ENCODE measurements at regions not wholly inside any gene's neighbourhood (a gene's known extent, or its start where the extent isn't known, plus 50 kb on each side); places are given as distances from the start of the nearest gene placed in this dataset.
"Not testable (repeated sequence)": the region's sequence is repeated elsewhere in the genome, so short reads cannot be mapped to it uniquely, and the experiment has no call there.

- peaks cover 24% of the 10 kb centered on the region for H3K4me1 Mint-ChIP-seq
- DNase-seq = no peak
- no peak overlapping the region for H3K4me3 Mint-ChIP-seq
- H3K9me3 Mint-ChIP-seq = peaks cover 0 to 8% of the 10 kb centered on the region in 2 donors
- H3K27me3 Mint-ChIP-seq = no peaks in the 10 kb centered on the region
- no peak for ATAC-seq
- H3K27ac Mint-ChIP-seq = no peak overlapping the region
Observed at GRCh38 chr4:38381788-38382187, 282.2 kb upstream of the KLF3 start.

DNA sequence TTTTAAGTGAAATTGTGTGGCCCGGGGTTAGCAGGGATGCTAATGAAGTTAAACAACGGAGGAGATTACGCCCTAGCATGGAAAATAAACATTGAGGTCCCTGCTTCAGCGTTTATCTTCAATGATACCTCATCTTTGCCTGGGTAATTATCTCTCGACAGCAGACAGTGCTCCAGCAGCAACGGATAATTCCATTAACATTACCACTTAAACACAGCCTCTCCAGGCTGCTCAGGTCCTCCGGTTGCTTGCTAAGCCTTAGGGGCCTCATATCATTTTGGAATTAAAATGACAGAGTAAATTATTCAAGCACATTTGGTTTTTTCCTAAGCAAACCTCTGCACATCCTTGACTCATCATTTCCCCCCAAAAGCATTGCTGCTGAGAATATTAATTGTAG, 281.5 kb upstream of the KLF3 start:
- H3K27ac Mint-ChIP-seq = no peak overlapping the region

GRCh38 chr4:38383646-38384121, 280.3 kb upstream of the KLF3 start:
- H3K4me3 Mint-ChIP-seq = no peak overlapping the region
- no peak overlapping the region for H3K27ac Mint-ChIP-seq
- no peaks in the 10 kb centered on the region for H3K27me3 Mint-ChIP-seq
- peaks cover 0 to under 1% of the 10 kb centered on the region in 2 donors for H3K9me3 Mint-ChIP-seq
- ATAC-seq (no peak), DNase-seq (no peak)
- H3K4me1 Mint-ChIP-seq = peaks cover 24% of the 10 kb centered on the region

More for the DNA sequence above, 281.5 kb upstream of the KLF3 start:
- Mint-ChIP-seq H3K27me3 (no peaks in the 10 kb centered on the region), H3K9me3 (peaks cover 0 to 4% of the 10 kb centered on the region in 2 donors), H3K4me3 (no peak overlapping the region), H3K4me1 (peaks cover 24% of the 10 kb centered on the region)
- ATAC-seq = no peak
- no peak for DNase-seq

DNA sequence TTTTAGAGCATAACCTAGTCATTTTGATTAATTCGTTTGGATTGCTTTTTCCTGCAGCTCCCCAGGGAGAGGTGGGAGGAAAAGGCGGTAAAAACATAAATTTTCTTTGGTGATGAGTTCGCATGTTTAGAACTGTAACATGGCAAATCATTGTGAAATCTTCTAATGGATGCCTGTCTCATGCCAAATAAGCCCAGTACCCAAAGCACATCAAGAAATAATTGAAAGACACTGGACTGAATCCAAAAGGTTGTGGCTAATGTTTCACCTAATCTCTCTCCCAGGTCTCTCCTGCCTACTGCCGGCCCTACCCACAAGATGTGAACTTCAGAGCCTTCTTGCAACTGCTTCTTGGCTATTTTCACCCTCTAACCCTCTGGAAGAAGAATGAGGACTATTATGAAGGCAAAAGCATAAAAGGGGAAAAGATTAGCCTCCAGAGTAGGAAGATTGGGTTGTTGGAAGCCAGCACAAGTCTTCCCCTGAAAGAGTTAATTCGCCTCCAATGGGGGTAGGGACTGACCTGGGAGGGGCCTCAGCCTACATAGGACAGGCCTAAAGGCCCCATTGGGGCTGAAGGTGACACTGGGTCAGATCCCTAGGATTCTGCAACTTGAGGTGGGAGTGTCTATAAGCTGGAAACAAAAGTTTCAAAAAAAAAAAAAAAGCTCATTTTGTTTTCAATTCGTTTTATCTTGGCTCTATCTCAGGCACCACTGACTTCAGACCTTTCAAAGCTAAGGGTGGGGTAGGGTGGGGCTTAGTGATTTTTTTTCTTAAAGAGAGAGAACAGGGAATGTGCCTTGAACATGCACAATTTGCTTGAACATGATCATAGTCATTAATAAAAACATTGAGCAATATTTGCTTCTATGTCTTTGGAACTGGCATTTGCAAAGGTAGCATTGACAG, 278.6 kb upstream of the KLF3 start:
- DNase-seq (no peak), ATAC-seq (no peak)
- Mint-ChIP-seq H3K4me1 (peaks cover 24% of the 10 kb centered on the region), H3K4me3 (no peak overlapping the region), H3K27ac (no peak overlapping the region), H3K9me3 (peaks cover 10 to 12% of the 10 kb centered on the region in 2 donors), H3K27me3 (no peaks in the 10 kb centered on the region)

GRCh38 chr4:38386005-38386551, 277.9 kb upstream of the KLF3 start:
- H3K9me3 Mint-ChIP-seq = peaks cover 16 to 20% of the 10 kb centered on the region in 2 donors
- H3K27me3 Mint-ChIP-seq = no peaks in the 10 kb centered on the region
- H3K27ac Mint-ChIP-seq = no peak overlapping the region
- no peak overlapping the region for H3K4me3 Mint-ChIP-seq
- peaks cover 24% of the 10 kb centered on the region for H3K4me1 Mint-ChIP-seq
- DNase-seq (no peak), ATAC-seq (no peak)

DNA sequence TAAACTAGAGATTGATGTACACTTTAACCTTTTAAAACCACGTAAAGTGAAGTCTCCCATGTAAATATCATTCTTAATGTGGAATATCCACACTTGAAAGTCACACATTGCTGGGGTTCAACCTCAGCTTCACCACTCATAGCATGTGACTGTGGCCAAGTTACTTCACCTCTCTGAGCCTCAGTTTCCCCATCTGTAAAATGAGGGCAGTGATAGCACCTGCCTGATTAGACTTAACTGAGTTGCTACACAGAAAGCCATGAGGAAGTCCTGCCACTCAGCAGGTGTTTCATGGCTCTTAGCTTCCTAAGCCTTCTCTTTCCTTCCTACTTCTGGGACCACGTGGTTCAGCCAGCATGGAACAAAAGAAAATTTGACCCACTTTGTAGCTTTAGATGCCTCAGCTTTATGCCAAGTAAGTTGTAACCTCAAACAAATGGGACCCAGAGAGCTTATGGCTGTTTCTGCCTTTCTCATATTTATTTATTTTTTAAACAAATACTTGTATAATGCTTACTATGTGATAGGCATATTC, 277.3 kb upstream of the KLF3 start:
- H3K4me1 Mint-ChIP-seq = peaks cover 24% of the 10 kb centered on the region
- peaks cover 22 to 26% of the 10 kb centered on the region in 2 donors for H3K9me3 Mint-ChIP-seq
- DNase-seq (no peak), ATAC-seq (no peak)
- H3K4me3 Mint-ChIP-seq = no peak overlapping the region
- H3K27me3 Mint-ChIP-seq = no peaks in the 10 kb centered on the region
- H3K27ac Mint-ChIP-seq = no peak overlapping the region

DNA sequence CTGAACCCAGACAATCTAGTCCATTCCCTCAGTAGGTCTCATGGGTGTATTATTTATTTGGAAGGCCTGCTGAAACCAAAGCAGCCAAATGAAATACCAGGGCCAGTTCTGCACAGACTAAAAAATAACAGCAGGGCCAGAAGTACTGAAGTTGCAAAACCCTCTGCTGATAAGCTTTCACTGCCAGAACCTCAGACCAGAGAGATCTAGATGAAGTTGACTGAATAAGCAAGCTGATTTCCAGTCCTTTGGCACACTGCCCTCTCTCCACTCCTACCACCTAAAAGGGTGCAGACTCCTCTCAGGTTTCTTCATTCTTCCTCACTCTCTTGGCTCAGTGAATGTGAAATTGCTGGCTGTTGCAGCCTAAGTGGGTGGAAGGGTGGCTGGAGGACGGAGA, 276.7 kb upstream of the KLF3 start:
- no peak for DNase-seq
- H3K4me1 Mint-ChIP-seq = peaks cover 24% of the 10 kb centered on the region

DNA sequence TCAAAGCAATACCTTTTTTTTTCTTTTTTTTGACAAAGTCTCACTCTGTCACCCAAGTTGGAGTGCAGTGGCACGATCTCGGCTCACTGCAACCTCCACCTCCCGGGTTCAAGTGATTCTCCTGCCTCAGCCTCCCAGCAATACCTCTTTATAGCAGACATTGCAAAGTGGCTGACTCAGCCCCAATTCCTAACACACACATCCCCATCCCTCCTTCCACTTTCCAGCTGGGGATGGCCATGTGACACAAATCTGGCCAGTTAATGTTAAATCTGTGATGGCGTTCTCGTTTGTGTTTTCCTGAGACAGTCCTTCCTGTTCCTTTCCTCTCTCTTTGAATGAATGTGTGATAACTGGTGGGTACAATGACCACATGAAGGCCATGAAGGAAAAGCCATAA, 276.2 kb upstream of the KLF3 start:
- Mint-ChIP-seq H3K4me1 (peaks cover 21% of the 10 kb centered on the region), H3K9me3 (peaks cover 26 to 37% of the 10 kb centered on the region in 2 donors), H3K4me3 (no peak overlapping the region), H3K27me3 (no peaks in the 10 kb centered on the region), H3K27ac (no peak overlapping the region)
- DNase-seq (no peak), ATAC-seq (no peak)

More for the DNA sequence above, 276.7 kb upstream of the KLF3 start:
- no peak overlapping the region for H3K4me3 Mint-ChIP-seq
- H3K27me3 Mint-ChIP-seq = no peaks in the 10 kb centered on the region
- peaks cover 26 to 32% of the 10 kb centered on the region in 2 donors for H3K9me3 Mint-ChIP-seq
- no peak for ATAC-seq
- H3K27ac Mint-ChIP-seq = no peak overlapping the region

GRCh38 chr4:38388907-38389306, 275.1 kb upstream of the KLF3 start:
- Mint-ChIP-seq H3K4me1 (peaks cover 17% of the 10 kb centered on the region), H3K9me3 (peaks cover 26 to 46% of the 10 kb centered on the region in 2 donors)
- not testable (repeated sequence) for H3K27ac Mint-ChIP-seq, DNase-seq, H3K27me3 Mint-ChIP-seq, H3K4me3 Mint-ChIP-seq, ATAC-seq

- ATAC-seq = no peak
- DNase-seq = no peak
- peaks cover 26 to 46% of the 10 kb centered on the region in 2 donors for H3K9me3 Mint-ChIP-seq
- H3K27me3 Mint-ChIP-seq = no peaks in the 10 kb centered on the region
- no peak overlapping the region for H3K4me3 Mint-ChIP-seq
- H3K27ac Mint-ChIP-seq = no peak overlapping the region
- H3K4me1 Mint-ChIP-seq = peaks cover 6% of the 10 kb centered on the region
Observed at GRCh38 chr4:38390969-38391545, 272.9 kb upstream of the KLF3 start.

DNA sequence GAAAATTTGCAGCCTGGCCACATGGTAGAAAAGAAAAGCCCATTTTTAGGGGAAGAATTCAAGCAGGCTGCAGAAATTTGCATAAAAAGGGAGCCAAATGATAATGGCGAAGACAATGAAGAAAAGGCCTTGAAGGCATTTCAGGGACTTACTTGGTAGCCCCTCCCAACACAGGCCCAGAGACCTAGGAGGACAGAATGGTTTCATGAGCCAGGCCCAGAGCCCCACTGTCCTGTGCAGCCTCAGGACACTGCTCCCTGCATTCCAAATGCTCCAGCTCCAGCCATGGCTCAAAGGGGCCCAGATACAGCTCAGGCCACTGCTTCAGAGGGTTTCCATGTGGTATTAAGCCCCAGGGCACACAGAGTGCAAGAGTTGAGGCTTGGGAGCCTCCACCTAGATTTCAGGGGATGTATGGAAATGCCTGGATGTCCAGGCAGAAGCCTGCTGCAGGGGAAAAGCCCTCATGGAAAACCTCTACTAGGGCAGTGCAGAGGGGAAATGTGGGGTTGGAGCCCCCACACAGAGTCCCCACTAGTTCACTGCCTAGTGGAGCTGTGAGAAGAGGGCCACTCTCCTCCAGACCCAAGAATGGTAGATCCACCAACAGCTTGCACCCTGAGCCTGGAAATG, 271.7 kb upstream of the KLF3 start:
- ATAC-seq (no peak), DNase-seq (no peak)
- peaks cover 26 to 46% of the 10 kb centered on the region in 2 donors for H3K9me3 Mint-ChIP-seq
- no peak overlapping the region for H3K27ac Mint-ChIP-seq
- no peak overlapping the region for H3K4me3 Mint-ChIP-seq
- no peaks in the 10 kb centered on the region for H3K27me3 Mint-ChIP-seq
- H3K4me1 Mint-ChIP-seq = no peaks in the 10 kb centered on the region

- no peaks in the 10 kb centered on the region for H3K27me3 Mint-ChIP-seq
- no peak for ATAC-seq
Observed at GRCh38 chr4:38396091-38396490, 267.9 kb upstream of the KLF3 start.

DNA sequence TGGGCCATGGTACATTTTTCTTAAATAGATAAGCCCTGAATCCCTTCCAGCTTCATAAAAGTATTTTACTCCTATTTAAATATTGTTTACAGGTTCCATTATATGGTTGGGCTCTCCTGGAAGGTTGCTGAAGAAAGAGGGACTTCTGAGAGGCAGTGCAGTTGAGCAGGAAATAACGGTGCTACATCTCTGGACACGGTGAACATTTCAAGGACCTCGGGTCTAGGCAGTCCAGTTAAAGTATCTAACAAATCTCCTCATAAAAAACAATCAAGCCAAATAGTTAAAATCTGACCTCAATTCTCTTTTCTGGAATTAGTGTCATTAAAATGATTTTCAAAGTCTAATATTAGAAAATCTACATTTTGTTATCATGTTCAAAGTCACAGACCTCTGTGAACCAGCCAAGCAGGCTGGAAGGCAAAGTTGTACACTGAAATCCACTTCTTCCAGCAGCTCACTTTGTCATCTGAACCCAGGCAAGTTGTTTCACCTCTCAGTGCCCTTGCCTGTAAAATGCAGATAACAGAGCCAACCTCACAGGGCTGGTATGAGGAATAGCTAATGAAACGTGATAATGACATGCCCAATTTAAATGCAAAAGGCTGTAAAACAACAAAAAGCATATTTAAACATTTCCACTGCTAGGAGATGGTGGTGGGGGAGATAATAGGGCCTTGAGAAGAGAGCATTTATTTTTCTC, 267.0 kb upstream of the KLF3 start:
- DNase-seq = no peak
- peaks cover 5 to 32% of the 10 kb centered on the region in 2 donors for H3K9me3 Mint-ChIP-seq
- H3K27ac Mint-ChIP-seq = no peak overlapping the region

More at GRCh38 chr4:38396091-38396490, 267.9 kb upstream of the KLF3 start:
- H3K9me3 Mint-ChIP-seq = peaks cover 13 to 41% of the 10 kb centered on the region in 2 donors
- no peak overlapping the region for H3K27ac Mint-ChIP-seq
- H3K4me3 Mint-ChIP-seq = no peak overlapping the region
- peaks cover 7% of the 10 kb centered on the region for H3K4me1 Mint-ChIP-seq
- no peak for DNase-seq

GRCh38 chr4:38400946-38401345, 263.1 kb upstream of the KLF3 start:
- no peak overlapping the region for H3K4me3 Mint-ChIP-seq
- no peaks in the 10 kb centered on the region for H3K27me3 Mint-ChIP-seq
- ATAC-seq = no peak
- peaks cover 13 to 15% of the 10 kb centered on the region in 2 donors for H3K9me3 Mint-ChIP-seq
- H3K27ac Mint-ChIP-seq = no peak overlapping the region
- H3K4me1 Mint-ChIP-seq = peaks cover 7% of the 10 kb centered on the region
- DNase-seq = no peak

More for the DNA sequence above, 267.0 kb upstream of the KLF3 start:
- Mint-ChIP-seq H3K4me1 (peaks cover 7% of the 10 kb centered on the region), H3K4me3 (no peak overlapping the region), H3K27me3 (no peaks in the 10 kb centered on the region)
- no peak for ATAC-seq

GRCh38 chr4:38406243-38406642, 257.8 kb upstream of the KLF3 start:
- H3K4me3 Mint-ChIP-seq = no peak overlapping the region
- H3K27me3 Mint-ChIP-seq = no peaks in the 10 kb centered on the region
- H3K27ac Mint-ChIP-seq = no peak overlapping the region
- H3K9me3 Mint-ChIP-seq = peaks cover 0 to 9% of the 10 kb centered on the region in 2 donors
- DNase-seq = no peak
- peaks cover 11% of the 10 kb centered on the region for H3K4me1 Mint-ChIP-seq
- ATAC-seq = no peak
